NCI-H2196 (cell line): ENCODE measurements at regions not wholly inside any gene's neighbourhood (a gene's known extent, or its start where the extent isn't known, plus 50 kb on each side); places are given as distances from the start of the nearest gene placed in this dataset.

Experiments used
- DNase-seq: peaks from one replicate; lab custom pipeline; 2025; ENCODE audit not compliant: unreplicated experiment; lab: John Stamatoyannopoulos, UW

GRCh38 chr18:24819141-24819890 lies 358.9 kb downstream of the HRH4 start:
- no peak for DNase-seq

DNA sequence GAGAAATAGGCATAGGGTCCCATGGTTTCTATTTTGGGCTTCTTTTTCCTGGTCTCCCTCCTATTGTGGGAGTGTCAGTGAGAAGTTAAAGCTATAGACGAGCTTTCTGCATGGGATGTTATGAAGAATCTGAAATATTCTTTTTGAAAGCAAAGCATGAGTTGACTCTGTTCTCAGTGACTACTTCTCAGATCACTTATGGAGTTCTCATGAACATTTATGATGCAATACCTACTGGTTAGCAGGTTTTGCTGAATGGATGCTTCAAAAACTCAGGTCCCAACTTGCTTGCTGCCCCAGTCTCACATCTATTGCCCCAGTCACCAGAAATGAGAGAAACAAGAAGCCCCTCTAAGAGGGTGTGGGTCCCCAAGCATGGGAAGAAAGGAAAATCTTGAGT lies 365.0 kb downstream of the HRH4 start:
- DNase-seq = no peak

- no peak for DNase-seq
Observed at GRCh38 chr18:24826605-24827004, 366.2 kb downstream of the HRH4 start.

DNA sequence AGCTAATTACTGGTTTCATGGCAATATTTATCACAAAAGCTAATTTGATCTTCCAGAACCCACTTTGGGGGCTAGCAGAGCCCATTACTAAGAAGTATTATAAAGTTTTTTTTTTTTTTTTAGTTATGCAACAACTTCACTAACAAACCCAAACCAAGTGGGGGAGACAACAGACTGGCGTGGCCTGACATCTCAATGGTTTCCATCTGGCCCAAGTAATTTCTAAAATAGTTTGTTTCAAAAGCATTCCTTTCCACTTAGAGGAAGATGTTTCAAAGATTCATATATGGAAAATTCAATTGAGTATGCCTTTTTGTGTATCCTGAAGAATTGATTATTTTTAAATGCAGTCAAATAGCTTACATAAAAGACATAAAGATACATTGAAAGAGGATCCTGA lies 367.1 kb downstream of the HRH4 start:
- no peak for DNase-seq

DNA sequence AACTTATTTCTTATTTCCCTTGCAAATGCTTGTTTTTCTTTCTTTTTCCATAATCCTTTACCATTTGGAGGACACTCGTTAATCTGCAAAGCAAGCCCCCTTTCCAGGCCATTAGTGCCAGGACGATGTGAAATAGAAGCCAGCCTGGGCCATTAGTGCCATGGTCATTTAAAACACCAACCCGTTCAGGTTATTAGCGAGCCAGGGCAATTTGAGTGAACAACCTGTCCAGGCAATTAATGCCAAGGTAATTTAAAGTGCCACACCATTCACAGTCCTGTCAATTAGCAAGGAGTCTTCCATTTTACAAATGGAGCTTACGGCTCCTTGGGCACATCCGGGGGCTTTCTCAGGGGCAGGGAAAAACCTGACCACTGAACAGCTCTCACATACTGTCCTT lies 370.6 kb downstream of the HRH4 start:
- DNase-seq = no peak

DNA sequence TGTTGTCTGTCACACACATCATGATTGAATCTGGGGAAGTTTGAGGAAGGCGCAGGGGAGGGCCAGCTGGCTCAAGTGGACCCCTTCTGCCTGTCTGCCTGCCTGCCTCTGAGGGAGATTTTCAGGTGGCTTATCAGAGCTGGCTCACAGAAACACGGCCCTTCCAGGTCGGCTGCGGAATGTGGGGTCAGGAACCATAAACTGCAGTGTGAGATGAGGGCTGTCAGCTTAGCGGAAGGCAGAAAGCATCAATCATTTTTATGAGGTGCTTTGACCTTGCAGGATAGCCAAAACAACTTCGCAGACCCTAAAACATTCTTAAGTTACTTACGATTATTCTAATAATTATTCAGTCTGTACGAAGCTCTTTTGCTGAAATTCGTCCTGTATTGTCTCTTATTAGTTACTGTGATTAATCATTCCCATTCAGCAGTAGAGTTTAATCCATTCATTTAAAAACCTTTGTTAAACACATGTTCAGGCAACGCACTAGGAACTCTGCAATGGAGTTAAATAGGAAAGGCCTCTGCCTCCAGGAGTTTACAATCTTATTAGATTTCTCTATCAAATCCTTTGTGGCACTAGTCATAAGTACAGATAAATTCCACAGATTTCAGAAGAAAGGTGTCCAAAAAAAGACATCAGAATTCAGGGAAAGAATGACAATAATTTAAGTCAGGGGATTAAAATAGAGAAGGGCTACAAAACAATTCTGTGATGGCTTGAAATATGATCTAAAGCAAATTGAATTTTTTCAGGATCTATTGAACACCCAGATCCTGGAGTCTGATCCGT lies 371.6 kb downstream of the HRH4 start:
- DNase-seq = no peak

GRCh38 chr18:24835751-24836150 lies 375.3 kb downstream of the HRH4 start:
- DNase-seq = no peak

- DNase-seq = no peak
Observed at GRCh38 chr18:24837066-24837465, 376.6 kb downstream of the HRH4 start.

- no peak for DNase-seq
Observed at GRCh38 chr18:24840051-24840450, 379.6 kb downstream of the HRH4 start.

DNA sequence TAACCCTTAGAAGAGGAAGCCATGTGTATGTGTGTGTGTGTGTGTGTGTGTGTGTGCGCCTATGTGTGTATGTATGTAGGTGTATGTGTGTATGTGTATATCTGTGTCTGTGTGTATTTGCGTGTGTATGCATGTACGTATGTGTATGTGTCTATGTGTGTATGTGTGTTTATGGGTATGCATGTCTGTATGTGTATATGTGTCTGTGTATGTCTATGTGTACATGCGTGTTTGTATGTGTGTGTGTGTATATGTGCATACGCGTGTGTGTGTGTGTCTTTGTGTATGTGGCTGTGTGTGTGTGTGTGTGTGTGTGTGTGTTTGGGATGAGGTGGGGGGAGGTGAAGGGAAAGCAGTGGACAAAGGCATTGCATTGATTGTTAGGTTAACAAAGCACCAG lies 380.2 kb downstream of the HRH4 start:
- DNase-seq = no peak

DNA sequence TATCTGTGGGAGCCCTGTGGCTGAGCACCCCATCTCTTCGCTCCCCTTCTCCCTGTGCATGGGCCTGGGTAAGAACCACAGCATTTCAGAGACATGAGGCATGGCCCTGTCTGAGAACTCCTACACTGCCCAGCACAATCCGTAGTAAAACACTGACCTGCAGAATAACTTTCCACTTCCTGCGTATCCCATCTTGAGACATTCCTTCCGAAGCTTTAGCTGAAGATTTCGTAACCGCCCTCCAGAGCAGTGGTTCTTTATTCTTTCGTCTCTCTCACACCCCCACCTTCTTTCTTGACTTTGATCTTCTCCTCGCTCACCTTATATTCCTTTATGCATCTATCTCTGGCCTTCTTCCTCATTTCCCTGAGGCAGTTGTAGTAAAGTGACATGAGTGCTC lies 381.1 kb downstream of the HRH4 start:
- no peak for DNase-seq

- no peak for DNase-seq
Observed at GRCh38 chr18:24843123-24843522, 382.7 kb downstream of the HRH4 start.

- no peak for DNase-seq
Observed at GRCh38 chr18:24846138-24846537, 385.7 kb downstream of the HRH4 start.

- no peak for DNase-seq
Observed at GRCh38 chr18:24850532-24850931, 390.1 kb downstream of the HRH4 start.

DNA sequence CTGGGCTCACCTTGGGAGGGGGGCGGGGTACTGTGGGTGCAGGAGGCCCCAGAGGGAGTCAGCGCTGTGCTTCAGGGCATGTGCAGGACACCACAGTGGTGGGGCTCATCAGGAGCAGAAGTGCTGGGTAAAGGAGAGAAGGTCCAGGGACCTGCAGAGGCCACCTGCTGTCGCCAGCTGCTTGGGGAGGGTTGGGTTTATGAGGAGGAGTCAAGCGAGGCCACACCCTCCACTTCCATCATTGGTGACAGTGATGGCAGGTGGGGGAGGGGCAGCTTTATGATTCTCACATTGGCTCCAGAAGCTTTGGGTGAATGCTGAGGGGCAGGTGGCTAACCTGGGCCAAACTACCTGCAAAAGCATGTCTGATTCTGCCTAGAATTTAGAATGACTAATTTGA lies 392.6 kb downstream of the HRH4 start:
- no peak for DNase-seq

- DNase-seq = no peak
Observed at GRCh38 chr18:24860978-24861680, 400.7 kb downstream of the HRH4 start.

- DNase-seq = no peak
Observed at GRCh38 chr18:24862201-24862816, 401.9 kb downstream of the HRH4 start.

DNA sequence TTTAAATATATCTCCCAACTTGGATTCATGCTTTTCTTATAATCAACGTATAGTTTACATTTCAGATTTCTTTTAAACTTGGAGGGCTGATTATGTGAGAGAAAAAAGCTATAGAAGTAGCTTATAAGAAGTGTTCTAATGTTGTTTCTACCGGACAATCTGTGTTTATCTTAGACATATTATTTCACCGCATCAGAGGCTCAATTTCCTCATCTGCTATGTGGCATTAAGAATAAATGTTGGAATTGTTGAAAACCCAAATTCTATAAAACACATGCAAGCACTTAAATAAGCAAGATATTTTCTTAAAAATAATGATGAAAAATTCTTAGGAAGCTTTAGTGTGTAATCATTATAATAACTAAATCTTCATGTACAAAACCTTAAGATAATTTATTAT lies 407.9 kb downstream of the HRH4 start:
- no peak for DNase-seq

DNA sequence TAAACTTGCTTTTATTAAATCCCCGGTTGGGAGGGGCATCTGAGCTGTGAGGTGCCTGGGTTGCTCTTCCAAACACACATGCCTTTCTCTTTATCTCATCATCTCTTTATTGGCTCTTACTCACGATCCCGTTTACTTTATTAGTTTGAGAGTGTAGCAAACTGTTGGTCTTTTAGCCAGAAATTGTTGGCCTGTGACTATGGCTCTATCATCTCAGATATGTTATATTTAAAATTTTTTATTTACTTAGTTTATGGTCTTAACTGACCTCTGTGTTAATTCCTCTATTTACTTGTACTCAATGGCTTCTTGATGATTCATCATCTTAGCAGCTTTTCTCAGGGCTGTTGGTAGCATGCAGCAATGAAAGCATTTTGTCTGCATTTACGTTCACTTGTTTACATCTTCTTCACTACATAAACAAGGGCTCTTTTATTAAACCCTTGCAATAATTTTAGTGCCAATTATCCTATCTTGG lies 408.4 kb downstream of the HRH4 start:
- no peak for DNase-seq

- no peak for DNase-seq
Observed at GRCh38 chr18:24869285-24869684, 408.8 kb downstream of the HRH4 start.

DNA sequence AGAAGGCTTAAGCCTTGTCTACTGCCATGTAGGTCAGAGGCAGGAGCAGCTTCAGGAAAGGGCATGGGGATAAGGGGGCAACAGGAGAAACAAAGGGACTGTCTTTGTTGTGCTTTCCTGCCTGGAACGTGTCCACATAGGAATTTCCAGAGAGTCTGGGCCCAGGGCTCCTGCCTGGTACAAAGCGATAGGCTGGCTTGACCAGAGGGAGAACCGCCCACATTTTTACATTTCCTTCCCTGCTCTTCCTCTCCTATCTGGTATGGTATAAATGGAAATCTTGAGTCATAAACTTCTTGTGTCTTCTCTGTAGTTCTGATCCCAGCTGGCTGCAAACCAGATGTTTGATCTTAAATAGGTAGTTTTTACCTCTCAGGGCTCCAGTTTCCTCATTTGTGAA lies 414.8 kb downstream of the HRH4 start:
- no peak for DNase-seq
